ENCODE measurements at regions not wholly inside any gene's neighbourhood (a gene's known extent, or its start where the extent isn't known, plus 50 kb on each side); places are given as distances from the start of the nearest gene placed in this dataset.
"Not testable (repeated sequence)": the region's sequence is repeated elsewhere in the genome, so short reads cannot be mapped to it uniquely, and the experiment has no call there.

DNA sequence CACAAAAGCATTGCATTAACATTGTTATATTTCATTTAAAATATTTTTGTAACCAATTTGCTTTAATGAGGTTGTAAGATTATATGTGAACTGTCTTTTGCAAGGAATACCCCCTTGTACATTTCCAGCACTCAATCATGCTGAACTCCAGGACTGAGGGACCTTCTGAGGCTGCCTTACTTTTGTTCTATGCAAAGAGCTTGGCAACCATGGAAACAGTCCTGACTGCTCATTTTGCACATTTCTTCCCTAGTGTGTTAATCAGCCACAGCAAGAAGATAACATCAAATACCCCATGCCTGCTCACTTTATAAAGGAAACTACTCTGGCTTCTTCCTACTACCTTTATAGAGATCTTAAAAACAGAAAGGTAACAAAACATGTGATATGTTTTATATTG is 355.6 kb upstream of the IZUMO3 start:
- H3K9me3 Mint-ChIP-seq, result no peaks in the 10 kb centered on the region
- H3K4me3 Mint-ChIP-seq, result no peak overlapping the region
- no peaks in the 10 kb centered on the region for H3K36me3 Mint-ChIP-seq
- H3K4me1 Mint-ChIP-seq, result no peaks in the 10 kb centered on the region
- peaks cover 4% of the 10 kb centered on the region for H3K27me3 Mint-ChIP-seq (ENCODE audit: low read depth)
- no peak for DNase-seq (ENCODE audit: low spot score in 2 of 2, unreplicated experiment in 2 of 2)
- H3K27ac Mint-ChIP-seq, result no peak overlapping the region
- no peak for TF ChIP-seq CTCF (IDR thresholded peaks at IDR 0.05; ENCODE audit: unreplicated experiment)

- H3K9me3 Mint-ChIP-seq, result peaks cover 3% of the 10 kb centered on the region
- H3K4me3 Mint-ChIP-seq, result no peak overlapping the region
- no peaks in the 10 kb centered on the region for H3K36me3 Mint-ChIP-seq
These were observed 354.5 kb upstream of the IZUMO3 start for GRCh38 chr9:24900179-24900578.

DNA sequence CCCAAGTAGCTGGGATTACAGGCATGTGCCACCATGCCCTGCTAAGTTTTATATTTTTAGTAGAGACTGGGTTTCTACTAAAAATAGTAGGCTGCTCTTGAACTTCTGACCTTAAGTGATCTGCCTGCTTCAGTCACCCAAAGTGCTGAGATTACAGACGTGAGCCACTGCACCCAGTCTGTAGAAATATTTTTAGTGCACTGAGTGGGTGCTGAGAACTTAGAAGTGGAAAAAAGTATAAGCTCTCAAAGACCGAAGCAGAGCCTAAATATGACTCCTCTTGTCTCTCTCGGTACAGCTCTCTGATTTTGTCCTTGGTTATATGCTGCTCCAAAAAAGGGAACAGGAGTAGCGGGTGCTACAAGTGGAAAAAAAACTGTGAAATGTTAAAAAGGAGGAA is 353.8 kb upstream of the IZUMO3 start:
- H3K36me3 Mint-ChIP-seq, result no peaks in the 10 kb centered on the region
- no peak for DNase-seq (ENCODE audit: low spot score in 2 of 2, unreplicated experiment in 2 of 2)
- H3K9me3 Mint-ChIP-seq, result peaks cover 3% of the 10 kb centered on the region
- H3K27ac Mint-ChIP-seq, result no peak overlapping the region
- no peak overlapping the region for H3K4me3 Mint-ChIP-seq
- TF ChIP-seq CTCF (IDR thresholded peaks at IDR 0.05; ENCODE audit: unreplicated experiment), result no peak
- H3K27me3 Mint-ChIP-seq (ENCODE audit: low read depth), result peaks cover 4% of the 10 kb centered on the region
- no peaks in the 10 kb centered on the region for H3K4me1 Mint-ChIP-seq

More at GRCh38 chr9:24900179-24900578, 354.5 kb upstream of the IZUMO3 start:
- DNase-seq (ENCODE audit: low spot score in 2 of 2, unreplicated experiment in 2 of 2), result no peak
- no peak overlapping the region for H3K27ac Mint-ChIP-seq
- H3K27me3 Mint-ChIP-seq (ENCODE audit: low read depth), result peaks cover 4% of the 10 kb centered on the region
- no peak for TF ChIP-seq CTCF (IDR thresholded peaks at IDR 0.05; ENCODE audit: unreplicated experiment)
- H3K4me1 Mint-ChIP-seq, result no peaks in the 10 kb centered on the region

DNA sequence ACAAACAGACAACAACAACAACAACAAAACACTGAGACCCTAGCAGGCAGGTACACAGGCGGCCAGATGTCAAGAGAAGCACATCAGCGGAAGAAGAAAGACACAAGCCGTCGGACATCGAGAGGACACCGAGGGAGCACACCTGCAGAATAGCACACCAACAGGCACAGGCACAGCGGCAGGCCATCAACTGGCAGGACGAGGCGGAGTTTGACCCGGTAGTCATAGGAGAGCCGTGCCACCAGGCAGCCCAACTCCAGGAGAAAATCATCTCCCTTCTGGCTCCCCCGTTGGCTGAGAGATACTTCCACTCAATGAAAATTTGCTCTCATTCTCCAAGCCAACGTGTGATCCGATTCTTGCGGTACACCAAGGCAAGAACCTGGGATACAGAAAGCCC is 352.1 kb upstream of the IZUMO3 start:
- Mint-ChIP-seq H3K27me3 (ENCODE audit: low read depth) (peaks cover 4% of the 10 kb centered on the region), H3K9me3 (peaks cover 12% of the 10 kb centered on the region), H3K27ac (no peak overlapping the region), H3K4me3 (no peak overlapping the region), H3K4me1 (no peaks in the 10 kb centered on the region), H3K36me3 (no peaks in the 10 kb centered on the region)
- DNase-seq (ENCODE audit: low spot score in 2 of 2, unreplicated experiment in 2 of 2), result no peak
- TF ChIP-seq CTCF (IDR thresholded peaks at IDR 0.05; ENCODE audit: unreplicated experiment), result no peak

DNA sequence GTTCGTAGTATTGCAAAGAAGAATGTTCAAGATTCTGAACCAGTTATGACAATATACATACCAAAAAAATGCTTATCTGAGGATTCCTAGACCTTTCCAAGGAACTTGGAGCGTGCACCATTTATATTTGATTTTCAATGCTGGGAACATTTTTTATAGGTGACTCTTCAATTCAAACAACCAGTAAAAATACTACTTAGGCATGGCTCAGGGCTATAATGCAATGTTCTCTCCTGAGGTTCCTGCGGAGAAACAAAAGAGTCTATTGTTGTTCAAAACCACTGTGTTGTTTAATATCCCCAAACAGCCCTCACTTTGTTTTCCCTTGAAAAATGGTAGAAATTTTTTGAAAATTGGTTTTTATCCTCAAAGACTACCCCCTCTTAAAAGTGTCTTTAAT is 335.7 kb upstream of the IZUMO3 start:
- H3K27ac Mint-ChIP-seq, result no peak overlapping the region
- H3K36me3 Mint-ChIP-seq, result no peaks in the 10 kb centered on the region
- H3K9me3 Mint-ChIP-seq, result no peaks in the 10 kb centered on the region
- no peak for TF ChIP-seq CTCF (IDR thresholded peaks at IDR 0.05; ENCODE audit: unreplicated experiment)
- H3K4me1 Mint-ChIP-seq, result peaks cover 2% of the 10 kb centered on the region
- H3K27me3 Mint-ChIP-seq (ENCODE audit: low read depth), result no peaks in the 10 kb centered on the region
- DNase-seq (ENCODE audit: low spot score in 2 of 2, unreplicated experiment in 2 of 2), result no peak
- H3K4me3 Mint-ChIP-seq, result no peak overlapping the region

- no peaks in the 10 kb centered on the region for H3K36me3 Mint-ChIP-seq
- H3K4me3 Mint-ChIP-seq, result no peak overlapping the region
- peaks cover 2% of the 10 kb centered on the region for H3K4me1 Mint-ChIP-seq
- no peak overlapping the region for H3K27ac Mint-ChIP-seq
- no peaks in the 10 kb centered on the region for H3K27me3 Mint-ChIP-seq (ENCODE audit: low read depth)
- H3K9me3 Mint-ChIP-seq, result peaks cover 4% of the 10 kb centered on the region
- DNase-seq (ENCODE audit: low spot score in 2 of 2, unreplicated experiment in 2 of 2), result no peak
- no peak for TF ChIP-seq CTCF (IDR thresholded peaks at IDR 0.05; ENCODE audit: unreplicated experiment)
These were observed 333.9 kb upstream of the IZUMO3 start for GRCh38 chr9:24879591-24879990.

DNA sequence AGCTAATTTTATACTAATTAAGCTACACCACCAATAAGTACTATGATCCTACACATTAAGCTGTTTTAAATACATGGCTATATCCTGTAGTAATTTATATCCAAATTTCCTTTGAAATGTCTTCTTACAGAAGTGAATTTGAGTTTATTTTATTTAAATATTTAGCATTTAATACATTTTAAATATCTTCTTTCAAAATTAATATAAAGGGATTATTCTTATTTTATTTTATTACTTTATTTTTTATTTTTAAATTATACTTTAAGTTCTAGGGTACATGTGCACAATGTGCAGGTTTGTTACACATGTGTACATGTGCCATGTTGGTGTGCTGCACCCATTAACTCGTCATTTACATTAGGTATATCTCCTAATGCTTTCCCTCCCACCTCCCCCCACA is 310.9 kb upstream of the IZUMO3 start:
- not testable (repeated sequence) for H3K9me3 Mint-ChIP-seq; H3K36me3 Mint-ChIP-seq; H3K4me1 Mint-ChIP-seq; DNase-seq (ENCODE audit: low spot score in 2 of 2, unreplicated experiment in 2 of 2); H3K27ac Mint-ChIP-seq; H3K4me3 Mint-ChIP-seq; H3K27me3 Mint-ChIP-seq (ENCODE audit: low read depth)

Data from mesothelial cell of epicardium (in vitro differentiated cells).